Loucy (cell line): ENCODE measurements at regions not wholly inside any gene's neighbourhood (a gene's known extent, or its start where the extent isn't known, plus 50 kb on each side); places are given as distances from the start of the nearest gene placed in this dataset.

Experiments
- H2AFZ ChIP-seq: fragments of 200-600 bp; sonication (generic); 2 replicates; pipeline ENCODE4 v1.6.0; 2016; ENCODE audit warnings: antibody characterized with exemption, mild to moderate bottlenecking, low read length, moderate library complexity
- H3F3A ChIP-seq: fragments of 200-600 bp; 2 replicates; pipeline ENCODE4 v1.6.0; 2016; ENCODE audit warnings: antibody characterized with exemption, low read depth, mild to moderate bottlenecking
- H3K27me3 ChIP-seq: fragments of 200-600 bp; sonication (generic); 2 replicates; pipeline ENCODE4 v1.6.1; 2014; ENCODE audit warnings: low read length, mild to moderate bottlenecking; ENCODE audit not compliant: insufficient read depth, poor library complexity, severe bottlenecking
- H3K36me3 ChIP-seq: fragments of 200-600 bp; sonication (generic); 2 replicates; pipeline ENCODE4 v1.6.1; 2016; ENCODE audit warnings: low read length; ENCODE audit not compliant: insufficient read depth
- H3K4me1 ChIP-seq: fragments of 200-600 bp; sonication (generic); 2 replicates; pipeline ENCODE4 v1.5.1; 2014; ENCODE audit warnings: low read length, mild to moderate bottlenecking; ENCODE audit not compliant: insufficient read depth, poor library complexity, severe bottlenecking
- H3K4me2 ChIP-seq: fragments of 200-600 bp; sonication (generic); 2 replicates; pipeline ENCODE4 v1.6.0; 2014; ENCODE audit warnings: antibody characterized with exemption, low read length, low read depth, mild to moderate bottlenecking; ENCODE audit not compliant: poor library complexity, severe bottlenecking
- H3K4me3 ChIP-seq: fragments of 200-600 bp; sonication (generic); 2 replicates; pipeline ENCODE4 v1.5.1; 2014; ENCODE audit warnings: low read length, mild to moderate bottlenecking, mixed read lengths; ENCODE audit not compliant: poor library complexity, severe bottlenecking
- H3K79me2 ChIP-seq: fragments of 200-600 bp; sonication (generic); 2 replicates; pipeline ENCODE4 v1.6.1; 2014; ENCODE audit warnings: low read length; ENCODE audit not compliant: insufficient read depth
- H3K9ac ChIP-seq: fragments of 200-600 bp; sonication (generic); 2 replicates; pipeline ENCODE4 v1.6.0; 2014; ENCODE audit warnings: mild to moderate bottlenecking, low read depth, low read length, moderate library complexity; ENCODE audit not compliant: poor library complexity, severe bottlenecking
- H3K9me2 ChIP-seq: fragments of 200-600 bp; sonication (generic); replicated peaks from 2 replicates; pipeline ENCODE4 v1.6.1; 2016; ENCODE audit warnings: low read depth, low read length, mixed read lengths
- H3K9me3 ChIP-seq: fragments of 200-600 bp; sonication (generic); 2 replicates; pipeline ENCODE4 v1.6.1; 2014; ENCODE audit warnings: mild to moderate bottlenecking, antibody characterized with exemption, low read length, low read depth; ENCODE audit not compliant: insufficient read depth
- H4K20me1 ChIP-seq: fragments of 200-600 bp; sonication (generic); 2 replicates; pipeline ENCODE4 v1.6.0; 2014; ENCODE audit warnings: antibody characterized with exemption, low read length, mild to moderate bottlenecking; ENCODE audit not compliant: insufficient read depth, poor library complexity, severe bottlenecking
- EZH2phosphoT487 ChIP-seq: fragments of 200-600 bp; IDR thresholded peaks from 2 replicates; pipeline ENCODE4 v1.6.1; 2018; ENCODE audit warnings: antibody characterized with exemption, mild to moderate bottlenecking, moderate library complexity, borderline replicate concordance
- TF ChIP-seq, protein P1 (sequence below): fragments of 200-600 bp; sonication (generic); conservative IDR thresholded peaks from 2 replicates; pipeline ENCODE4 v1.5.1; 2014; ENCODE audit warnings: mild to moderate bottlenecking, antibody characterized with exemption, low read length

DNA sequence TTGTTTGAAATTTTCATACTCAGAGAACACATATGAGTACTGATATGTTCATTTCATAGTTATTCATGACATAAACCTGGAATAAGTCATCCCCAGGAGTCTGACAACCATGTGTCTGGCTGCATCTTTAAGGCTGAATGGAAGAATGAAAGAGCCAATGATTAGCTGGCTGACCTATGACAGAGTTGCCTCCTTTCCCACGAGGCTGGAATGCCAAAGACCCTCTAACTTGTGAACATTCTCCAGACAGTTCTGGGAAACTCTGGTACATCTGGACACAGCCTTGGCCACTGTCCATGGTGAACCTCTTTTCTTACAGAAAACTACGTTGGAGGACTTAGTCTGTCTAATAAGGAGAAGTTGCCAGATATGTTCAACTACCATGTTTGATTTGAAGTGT, 380.8 kb upstream of the MKI67 start:
- TF ChIP-seq, protein P1, sequence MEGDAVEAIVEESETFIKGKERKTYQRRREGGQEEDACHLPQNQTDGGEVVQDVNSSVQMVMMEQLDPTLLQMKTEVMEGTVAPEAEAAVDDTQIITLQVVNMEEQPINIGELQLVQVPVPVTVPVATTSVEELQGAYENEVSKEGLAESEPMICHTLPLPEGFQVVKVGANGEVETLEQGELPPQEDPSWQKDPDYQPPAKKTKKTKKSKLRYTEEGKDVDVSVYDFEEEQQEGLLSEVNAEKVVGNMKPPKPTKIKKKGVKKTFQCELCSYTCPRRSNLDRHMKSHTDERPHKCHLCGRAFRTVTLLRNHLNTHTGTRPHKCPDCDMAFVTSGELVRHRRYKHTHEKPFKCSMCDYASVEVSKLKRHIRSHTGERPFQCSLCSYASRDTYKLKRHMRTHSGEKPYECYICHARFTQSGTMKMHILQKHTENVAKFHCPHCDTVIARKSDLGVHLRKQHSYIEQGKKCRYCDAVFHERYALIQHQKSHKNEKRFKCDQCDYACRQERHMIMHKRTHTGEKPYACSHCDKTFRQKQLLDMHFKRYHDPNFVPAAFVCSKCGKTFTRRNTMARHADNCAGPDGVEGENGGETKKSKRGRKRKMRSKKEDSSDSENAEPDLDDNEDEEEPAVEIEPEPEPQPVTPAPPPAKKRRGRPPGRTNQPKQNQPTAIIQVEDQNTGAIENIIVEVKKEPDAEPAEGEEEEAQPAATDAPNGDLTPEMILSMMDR: no peak
- no peak for TF ChIP-seq EZH2phosphoT487
- H3K27me3 ChIP-seq: no peaks in the 10 kb centered on the region
- no peaks in the 10 kb centered on the region for H3K9me3 ChIP-seq
- H3K36me3 ChIP-seq: no peaks in the 10 kb centered on the region
- no peak overlapping the region for H3K4me2 ChIP-seq
- no peak overlapping the region for H2AFZ ChIP-seq
- no peaks in the 10 kb centered on the region for H3F3A ChIP-seq
- no peaks in the 10 kb centered on the region for H3K9me2 ChIP-seq
- H3K9ac ChIP-seq: no peak overlapping the region
- no peaks in the 10 kb centered on the region for H3K79me2 ChIP-seq
- H3K4me3 ChIP-seq: no peak overlapping the region
- no peaks in the 10 kb centered on the region for H3K4me1 ChIP-seq
- H4K20me1 ChIP-seq: no peaks in the 10 kb centered on the region

DNA sequence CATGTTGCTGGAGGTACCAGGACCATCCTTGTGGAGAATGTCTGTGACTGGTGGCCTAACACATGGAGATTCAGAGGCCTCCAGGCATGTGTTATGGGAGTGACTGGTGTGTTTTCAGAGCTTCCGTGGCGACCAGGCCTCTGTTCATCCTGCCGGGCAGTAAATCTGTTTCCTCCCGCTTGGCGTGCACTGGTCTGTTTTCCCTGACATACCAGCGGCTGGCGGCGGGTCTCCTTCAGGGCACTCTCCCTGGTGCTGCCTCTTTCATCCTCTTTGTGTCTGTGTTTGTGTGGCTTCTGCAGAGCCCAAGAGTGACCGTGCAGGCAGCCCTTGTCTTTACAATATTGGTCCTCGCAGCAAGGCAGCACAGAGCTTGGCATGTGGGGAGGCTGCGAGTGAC, 385.1 kb upstream of the MKI67 start:
- Histone ChIP-seq H3F3A (no peaks in the 10 kb centered on the region), H3K4me3 (no peak overlapping the region), H3K4me1 (no peaks in the 10 kb centered on the region), H3K4me2 (no peak overlapping the region), H2AFZ (no peak overlapping the region), H4K20me1 (no peaks in the 10 kb centered on the region), H3K36me3 (no peaks in the 10 kb centered on the region), H3K9ac (no peak overlapping the region), H3K9me2 (no peaks in the 10 kb centered on the region), H3K27me3 (no peaks in the 10 kb centered on the region), H3K9me3 (no peaks in the 10 kb centered on the region), H3K79me2 (no peaks in the 10 kb centered on the region)
- TF ChIP-seq, protein P1: no peak
- TF ChIP-seq EZH2phosphoT487: no peak

DNA sequence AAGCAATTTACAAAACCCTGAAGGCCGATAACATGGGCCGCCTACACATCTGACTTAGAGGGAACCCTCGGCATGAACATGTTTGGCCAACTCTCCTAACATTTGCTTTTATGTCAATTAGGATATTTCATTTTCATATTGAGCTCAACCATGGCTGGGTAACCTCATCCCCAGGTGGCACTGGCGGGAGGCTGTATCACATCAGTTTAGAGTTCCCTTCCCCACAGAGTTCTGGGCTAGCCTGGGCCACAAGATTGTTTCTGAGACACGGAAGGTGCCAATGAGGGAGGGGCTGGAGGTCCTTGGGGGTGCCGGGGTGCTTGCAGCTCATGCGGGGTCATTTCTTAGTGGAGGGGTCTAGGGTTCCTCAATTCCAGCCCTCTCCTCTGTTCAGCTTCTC, 386.5 kb upstream of the MKI67 start:
- H3K9ac ChIP-seq: no peak overlapping the region
- H3K4me1 ChIP-seq: no peaks in the 10 kb centered on the region
- H4K20me1 ChIP-seq: no peaks in the 10 kb centered on the region
- no peaks in the 10 kb centered on the region for H3K9me2 ChIP-seq
- no peaks in the 10 kb centered on the region for H3K9me3 ChIP-seq
- no peaks in the 10 kb centered on the region for H3K79me2 ChIP-seq
- H2AFZ ChIP-seq: no peak overlapping the region
- no peak for TF ChIP-seq EZH2phosphoT487
- TF ChIP-seq, protein P1: no peak
- no peaks in the 10 kb centered on the region for H3F3A ChIP-seq
- H3K4me3 ChIP-seq: no peak overlapping the region
- H3K4me2 ChIP-seq: no peak overlapping the region
- no peaks in the 10 kb centered on the region for H3K27me3 ChIP-seq
- no peaks in the 10 kb centered on the region for H3K36me3 ChIP-seq
